Cardiac muscle cell (in vitro differentiated cells and primary cell): ENCODE measurements at regions not wholly inside any gene's neighbourhood (a gene's known extent, or its start where the extent isn't known, plus 50 kb on each side); places are given as distances from the start of the nearest gene placed in this dataset.
A peak's percentile ranks its signal among the peaks of the same experiment; 100 is the strongest.

Experiments
- DNase-seq, 2 donors: peaks; one replicate each; pipeline versions ENCODE4 v3.0.0 to v3.0.0-alpha.2; 2010 to 2017; ENCODE audit warnings: low read depth in 1 of 2, low spot score in 1 of 2
- H3K27ac ChIP-seq: fragments of 200-600 bp; sonication (generic); 2 replicates; pipeline ENCODE4 v1.5.1; 2016
- H3K27me3 ChIP-seq: fragments of 200-600 bp; sonication (generic); 2 replicates; pipeline ENCODE4 v1.6.0; 2016; ENCODE audit warnings: control low read depth
- H3K36me3 ChIP-seq: fragments of 200-600 bp; sonication (generic); 2 replicates; pipeline ENCODE4 v1.5.1; 2016; ENCODE audit warnings: control low read depth
- H3K4me1 ChIP-seq: fragments of 200-600 bp; sonication (generic); 2 replicates; pipeline ENCODE4 v1.8.1; 2017; ENCODE audit warnings: low read depth, mild to moderate bottlenecking, mixed run types
- H3K4me3 ChIP-seq: fragments of 200-600 bp; sonication (generic); 2 replicates; pipeline ENCODE4 v1.5.1; 2016; ENCODE audit warnings: mild to moderate bottlenecking
- H3K9me3 ChIP-seq: fragments of 200-600 bp; sonication (generic); 2 replicates; pipeline ENCODE4 v1.5.1; 2017; ENCODE audit warnings: low read depth, mild to moderate bottlenecking, control low read depth
- TF ChIP-seq, protein P1 (sequence below): IDR thresholded peaks from 2 replicates; pipeline ENCODE4 v1.5.1; 2012; ENCODE audit warnings: low read depth, mild to moderate bottlenecking, low read length

DNA sequence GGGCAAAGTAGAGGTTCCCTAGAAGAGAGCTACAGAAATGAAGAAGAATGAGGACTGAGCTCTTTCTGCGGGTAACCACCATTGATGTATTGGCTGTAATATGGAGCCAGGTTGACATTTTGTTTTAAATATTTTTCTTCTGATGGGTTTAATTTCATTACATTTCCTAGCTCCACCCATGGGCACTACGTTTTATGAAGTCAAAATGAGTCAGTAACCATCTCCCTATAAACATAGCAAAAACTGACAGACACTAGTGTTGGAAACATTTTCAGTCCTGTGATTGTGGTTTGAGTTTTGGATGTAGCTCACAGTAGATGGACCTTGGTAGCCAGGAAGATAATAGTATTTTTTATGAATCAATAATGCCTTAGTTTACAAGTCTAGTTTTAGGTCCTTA is 470.4 kb upstream of the B3GALT2 start:
- TF ChIP-seq, protein P1, sequence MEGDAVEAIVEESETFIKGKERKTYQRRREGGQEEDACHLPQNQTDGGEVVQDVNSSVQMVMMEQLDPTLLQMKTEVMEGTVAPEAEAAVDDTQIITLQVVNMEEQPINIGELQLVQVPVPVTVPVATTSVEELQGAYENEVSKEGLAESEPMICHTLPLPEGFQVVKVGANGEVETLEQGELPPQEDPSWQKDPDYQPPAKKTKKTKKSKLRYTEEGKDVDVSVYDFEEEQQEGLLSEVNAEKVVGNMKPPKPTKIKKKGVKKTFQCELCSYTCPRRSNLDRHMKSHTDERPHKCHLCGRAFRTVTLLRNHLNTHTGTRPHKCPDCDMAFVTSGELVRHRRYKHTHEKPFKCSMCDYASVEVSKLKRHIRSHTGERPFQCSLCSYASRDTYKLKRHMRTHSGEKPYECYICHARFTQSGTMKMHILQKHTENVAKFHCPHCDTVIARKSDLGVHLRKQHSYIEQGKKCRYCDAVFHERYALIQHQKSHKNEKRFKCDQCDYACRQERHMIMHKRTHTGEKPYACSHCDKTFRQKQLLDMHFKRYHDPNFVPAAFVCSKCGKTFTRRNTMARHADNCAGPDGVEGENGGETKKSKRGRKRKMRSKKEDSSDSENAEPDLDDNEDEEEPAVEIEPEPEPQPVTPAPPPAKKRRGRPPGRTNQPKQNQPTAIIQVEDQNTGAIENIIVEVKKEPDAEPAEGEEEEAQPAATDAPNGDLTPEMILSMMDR, result no peak
- Histone ChIP-seq H3K4me1 (peaks cover 5% of the 10 kb centered on the region), H3K4me3 (no peak overlapping the region), H3K36me3 (no peaks in the 10 kb centered on the region), H3K27me3 (no peaks in the 10 kb centered on the region), H3K9me3 (no peaks in the 10 kb centered on the region), H3K27ac (no peak overlapping the region)
- DNase-seq, result no peak

DNA sequence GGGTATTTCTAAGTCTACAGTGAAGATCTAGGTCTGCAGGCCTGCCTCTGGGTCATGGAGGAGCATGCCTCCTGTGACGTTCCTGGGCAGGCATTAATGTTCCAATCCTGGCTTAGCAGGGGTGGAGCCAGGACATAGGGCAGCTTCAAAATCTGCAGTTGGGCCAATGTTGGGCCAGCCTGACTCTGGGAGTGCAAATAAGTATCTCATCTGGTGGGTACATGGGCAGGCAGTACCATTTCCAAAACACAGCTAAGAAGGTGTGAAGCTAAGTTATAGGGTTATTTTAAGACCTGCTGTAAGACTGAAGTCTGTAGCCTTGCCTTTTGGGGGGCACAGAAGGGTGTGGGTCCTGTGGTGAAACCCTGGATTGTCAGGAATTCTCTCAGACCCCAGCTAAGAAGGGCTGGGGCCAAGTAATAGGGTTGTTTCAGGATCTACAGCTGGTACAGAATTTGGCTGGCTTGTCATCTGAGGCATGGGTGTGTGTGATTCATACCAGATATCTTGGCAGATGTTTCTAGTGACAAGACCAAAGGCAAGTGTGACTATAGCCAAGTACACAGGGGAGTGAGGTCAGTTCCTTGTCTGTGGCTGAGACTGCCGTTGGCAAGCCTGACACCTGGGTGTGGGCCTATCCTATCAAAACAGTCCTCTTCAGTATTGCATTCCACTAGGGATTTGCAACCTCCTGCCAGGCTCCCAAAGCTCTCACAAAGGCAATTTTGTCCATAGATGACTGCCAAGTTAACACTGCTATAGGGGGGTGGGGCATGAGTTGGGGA is 468.7 kb upstream of the B3GALT2 start:
- DNase-seq, result peak in 1 of 2 donors; percentile 29
- Histone ChIP-seq H3K36me3 (no peaks in the 10 kb centered on the region), H3K4me3 (no peak overlapping the region), H3K9me3 (no peaks in the 10 kb centered on the region), H3K27ac (no peak overlapping the region), H3K27me3 (no peaks in the 10 kb centered on the region), H3K4me1 (no peaks in the 10 kb centered on the region)
- TF ChIP-seq, protein P1, result no peak

DNA sequence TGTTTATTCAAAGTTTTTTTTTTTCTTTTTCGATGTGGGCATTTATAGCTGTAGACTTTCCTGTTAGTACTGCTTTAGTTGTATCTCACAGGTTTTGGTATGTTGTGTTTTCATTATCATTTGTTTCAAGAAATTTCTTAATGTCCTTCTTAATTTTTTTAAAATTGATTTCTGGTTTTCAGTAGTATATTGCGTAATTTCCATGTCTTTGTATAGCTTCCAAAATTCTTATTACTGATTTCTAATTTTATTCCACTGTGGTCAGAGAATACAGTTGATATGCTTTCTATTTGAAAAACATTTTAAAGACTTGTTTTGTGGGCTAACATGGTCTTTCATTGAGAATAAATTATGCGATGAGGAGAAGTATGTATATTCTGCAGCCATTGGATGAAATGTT is 463.2 kb upstream of the B3GALT2 start:
- no peaks in the 10 kb centered on the region for H3K9me3 ChIP-seq

DNA sequence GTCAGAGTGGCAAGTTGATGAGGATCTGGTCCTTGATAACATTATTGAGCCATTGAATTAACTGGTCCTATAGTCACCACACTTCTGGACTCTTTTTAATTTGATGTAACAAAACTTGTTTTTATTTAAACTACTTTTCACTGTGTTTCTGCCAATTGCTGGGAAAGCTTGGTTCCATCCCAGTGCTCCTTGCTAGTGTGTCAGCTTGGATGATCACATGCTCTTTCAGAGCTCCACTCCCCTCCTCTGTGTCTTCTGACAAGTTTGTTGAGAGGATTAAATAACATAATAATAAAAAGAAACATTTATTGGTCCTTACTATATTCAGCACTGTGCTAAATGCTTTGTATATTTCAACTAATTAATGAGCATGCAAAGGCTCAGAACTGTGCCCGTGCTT is 448.5 kb upstream of the B3GALT2 start:
- Histone ChIP-seq H3K27ac (no peak overlapping the region), H3K9me3 (no peaks in the 10 kb centered on the region), H3K36me3 (no peaks in the 10 kb centered on the region), H3K27me3 (no peaks in the 10 kb centered on the region), H3K4me3 (no peak overlapping the region), H3K4me1 (peaks cover 13% of the 10 kb centered on the region)
- DNase-seq, result no peak
- TF ChIP-seq, protein P1, result no peak

More for the DNA sequence above, 463.2 kb upstream of the B3GALT2 start:
- TF ChIP-seq, protein P1, result no peak
- no peaks in the 10 kb centered on the region for H3K4me1 ChIP-seq
- H3K36me3 ChIP-seq, result no peaks in the 10 kb centered on the region
- DNase-seq, result no peak
- no peak overlapping the region for H3K4me3 ChIP-seq
- no peak overlapping the region for H3K27ac ChIP-seq
- no peaks in the 10 kb centered on the region for H3K27me3 ChIP-seq

DNA sequence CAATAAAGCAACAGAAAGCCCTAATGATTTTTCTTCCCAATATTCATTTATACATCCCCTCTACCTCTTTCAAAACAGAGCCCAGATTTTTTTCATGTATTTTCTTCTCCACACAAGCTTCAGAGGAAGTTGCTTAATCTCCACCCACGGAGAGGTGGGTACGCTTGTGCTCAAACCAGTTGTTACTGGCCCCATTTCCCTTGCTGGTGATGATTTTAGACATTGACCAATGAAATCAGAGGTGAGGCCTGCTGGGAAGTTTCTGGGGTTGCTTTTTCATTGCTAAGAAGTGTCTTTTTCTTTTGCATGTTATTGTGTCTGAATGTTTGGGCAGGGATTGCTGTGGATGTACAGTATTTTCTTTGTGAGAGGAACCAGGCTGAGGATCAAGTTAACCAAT is 448.1 kb upstream of the B3GALT2 start:
- Histone ChIP-seq H3K36me3 (no peaks in the 10 kb centered on the region), H3K27ac (no peak overlapping the region), H3K4me1 (peaks cover 13% of the 10 kb centered on the region), H3K4me3 (no peak overlapping the region), H3K27me3 (no peaks in the 10 kb centered on the region), H3K9me3 (no peaks in the 10 kb centered on the region)
- DNase-seq, result peak in 1 of 2 donors; percentile 30
- TF ChIP-seq, protein P1, result no peak
